ENCODE measurements at regions not wholly inside any gene's neighbourhood (a gene's known extent, or its start where the extent isn't known, plus 50 kb on each side); places are given as distances from the start of the nearest gene placed in this dataset.

DNA sequence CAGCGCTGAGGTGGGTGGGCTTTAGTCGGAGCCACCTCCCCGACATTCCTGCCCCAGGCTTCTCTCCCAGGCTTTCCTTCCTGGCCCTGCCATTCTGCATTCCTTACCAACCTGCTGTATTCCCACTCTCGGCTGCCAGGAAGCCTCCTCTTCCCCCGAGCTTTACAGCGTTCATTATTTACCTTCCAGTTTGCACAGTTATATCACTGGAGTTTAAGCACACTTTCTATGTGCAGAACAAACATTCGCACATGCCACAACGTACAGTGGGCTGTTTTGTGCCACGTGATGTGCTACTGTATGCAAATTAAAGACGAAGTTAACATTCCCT, 246.3 kb downstream of the SOX11 start:
- TF ChIP-seq, protein P1, sequence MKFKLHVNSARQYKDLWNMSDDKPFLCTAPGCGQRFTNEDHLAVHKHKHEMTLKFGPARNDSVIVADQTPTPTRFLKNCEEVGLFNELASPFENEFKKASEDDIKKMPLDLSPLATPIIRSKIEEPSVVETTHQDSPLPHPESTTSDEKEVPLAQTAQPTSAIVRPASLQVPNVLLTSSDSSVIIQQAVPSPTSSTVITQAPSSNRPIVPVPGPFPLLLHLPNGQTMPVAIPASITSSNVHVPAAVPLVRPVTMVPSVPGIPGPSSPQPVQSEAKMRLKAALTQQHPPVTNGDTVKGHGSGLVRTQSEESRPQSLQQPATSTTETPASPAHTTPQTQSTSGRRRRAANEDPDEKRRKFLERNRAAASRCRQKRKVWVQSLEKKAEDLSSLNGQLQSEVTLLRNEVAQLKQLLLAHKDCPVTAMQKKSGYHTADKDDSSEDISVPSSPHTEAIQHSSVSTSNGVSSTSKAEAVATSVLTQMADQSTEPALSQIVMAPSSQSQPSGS (CRISPR knock-in tag; IDR thresholded peaks at IDR 0.05) = no peak
- TF ChIP-seq, protein P2, sequence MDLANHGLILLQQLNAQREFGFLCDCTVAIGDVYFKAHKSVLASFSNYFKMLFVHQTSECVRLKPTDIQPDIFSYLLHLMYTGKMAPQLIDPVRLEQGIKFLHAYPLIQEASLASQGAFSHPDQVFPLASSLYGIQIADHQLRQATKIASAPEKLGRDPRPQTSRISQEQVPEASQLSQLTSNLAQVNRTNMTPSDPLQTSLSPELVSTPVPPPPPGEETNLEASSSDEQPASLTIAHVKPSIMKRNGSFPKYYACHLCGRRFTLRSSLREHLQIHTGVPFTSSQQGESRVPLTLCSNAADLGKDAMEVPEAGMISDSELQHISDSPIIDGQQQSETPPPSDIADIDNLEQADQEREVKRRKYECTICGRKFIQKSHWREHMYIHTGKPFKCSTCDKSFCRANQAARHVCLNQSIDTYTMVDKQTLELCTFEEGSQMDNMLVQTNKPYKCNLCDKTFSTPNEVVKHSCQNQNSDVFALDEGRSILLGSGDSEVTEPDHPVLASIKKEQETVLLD (CRISPR knock-in tag; IDR thresholded peaks at IDR 0.05; ENCODE audit: low read depth) = no peak
- no peak for TF ChIP-seq POLR2A (IDR thresholded peaks at IDR 0.05; ENCODE audit: insufficient read depth in 1 of 2, low read depth in 2 of 2, low read length in 2 of 2)
- no peak for TF ChIP-seq KMT2B (CRISPR knock-in tag; IDR thresholded peaks at IDR 0.05)
- TF ChIP-seq, protein P3, sequence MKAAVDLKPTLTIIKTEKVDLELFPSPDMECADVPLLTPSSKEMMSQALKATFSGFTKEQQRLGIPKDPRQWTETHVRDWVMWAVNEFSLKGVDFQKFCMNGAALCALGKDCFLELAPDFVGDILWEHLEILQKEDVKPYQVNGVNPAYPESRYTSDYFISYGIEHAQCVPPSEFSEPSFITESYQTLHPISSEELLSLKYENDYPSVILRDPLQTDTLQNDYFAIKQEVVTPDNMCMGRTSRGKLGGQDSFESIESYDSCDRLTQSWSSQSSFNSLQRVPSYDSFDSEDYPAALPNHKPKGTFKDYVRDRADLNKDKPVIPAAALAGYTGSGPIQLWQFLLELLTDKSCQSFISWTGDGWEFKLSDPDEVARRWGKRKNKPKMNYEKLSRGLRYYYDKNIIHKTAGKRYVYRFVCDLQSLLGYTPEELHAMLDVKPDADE (CRISPR knock-in tag; IDR thresholded peaks at IDR 0.05) = no peak
- TF ChIP-seq GABPA (IDR thresholded peaks at IDR 0.05; ENCODE audit: low read depth, low read length) = no peak
- no peak for TF ChIP-seq GABPA (CRISPR knock-in tag; IDR thresholded peaks at IDR 0.05; ENCODE audit: low read depth)
- TF ChIP-seq, protein P4, sequence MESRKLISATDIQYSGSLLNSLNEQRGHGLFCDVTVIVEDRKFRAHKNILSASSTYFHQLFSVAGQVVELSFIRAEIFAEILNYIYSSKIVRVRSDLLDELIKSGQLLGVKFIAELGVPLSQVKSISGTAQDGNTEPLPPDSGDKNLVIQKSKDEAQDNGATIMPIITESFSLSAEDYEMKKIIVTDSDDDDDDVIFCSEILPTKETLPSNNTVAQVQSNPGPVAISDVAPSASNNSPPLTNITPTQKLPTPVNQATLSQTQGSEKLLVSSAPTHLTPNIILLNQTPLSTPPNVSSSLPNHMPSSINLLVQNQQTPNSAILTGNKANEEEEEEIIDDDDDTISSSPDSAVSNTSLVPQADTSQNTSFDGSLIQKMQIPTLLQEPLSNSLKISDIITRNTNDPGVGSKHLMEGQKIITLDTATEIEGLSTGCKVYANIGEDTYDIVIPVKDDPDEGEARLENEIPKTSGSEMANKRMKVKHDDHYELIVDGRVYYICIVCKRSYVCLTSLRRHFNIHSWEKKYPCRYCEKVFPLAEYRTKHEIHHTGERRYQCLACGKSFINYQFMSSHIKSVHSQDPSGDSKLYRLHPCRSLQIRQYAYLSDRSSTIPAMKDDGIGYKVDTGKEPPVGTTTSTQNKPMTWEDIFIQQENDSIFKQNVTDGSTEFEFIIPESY (CRISPR knock-in tag; IDR thresholded peaks at IDR 0.05) = no peak
- no peak for TF ChIP-seq ZNF274 (CRISPR knock-in tag; IDR thresholded peaks at IDR 0.05)
- no peak for TF ChIP-seq ZFP37 (CRISPR knock-in tag; IDR thresholded peaks at IDR 0.05; ENCODE audit: borderline replicate concordance)
- TF ChIP-seq, protein P5, sequence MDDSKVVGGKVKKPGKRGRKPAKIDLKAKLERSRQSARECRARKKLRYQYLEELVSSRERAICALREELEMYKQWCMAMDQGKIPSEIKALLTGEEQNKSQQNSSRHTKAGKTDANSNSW (CRISPR knock-in tag; IDR thresholded peaks at IDR 0.05; ENCODE audit: borderline replicate concordance) = no peak
- no peak for TF ChIP-seq REL (CRISPR knock-in tag; conservative IDR thresholded peaks at IDR 0.05)
- no peak for TF ChIP-seq JUN (CRISPR knock-in tag; IDR thresholded peaks at IDR 0.05)
- no peak for TF ChIP-seq ZSCAN29 (CRISPR knock-in tag; conservative IDR thresholded peaks at IDR 0.05)
- no peak for TF ChIP-seq EZH2 (conservative IDR thresholded peaks at IDR 0.05; ENCODE audit: low read depth, low read length)

Measured in HepG2 (cell line).